H54 (cell line): ENCODE measurements at regions not wholly inside any gene's neighbourhood (a gene's known extent, or its start where the extent isn't known, plus 50 kb on each side); places are given as distances from the start of the nearest gene placed in this dataset.
"Not testable (repeated sequence)": the region's sequence is repeated elsewhere in the genome, so short reads cannot be mapped to it uniquely, and the experiment has no call there.

Experiments used
- DNase-seq: peaks from one replicate; pipeline ENCODE4 v3.0.0; 2011; ENCODE audit warnings: low spot score, mixed read lengths; ENCODE audit not compliant: insufficient read length
- FAIRE-seq: peaks from 3 replicates; lab custom pipeline; 2011; peaks lifted over from hg19 to GRCh38; lab: Jason Lieb, UNC
- POLR2A ChIP-seq: IDR thresholded peaks from 2 replicates; pipeline ENCODE4 v1.6.1; 2011; ENCODE audit warnings: low read depth, mild to moderate bottlenecking, low read length

GRCh38 chr5:62208218-62208852 is 97.7 kb upstream of the KIF2A start:
- DNase-seq: no peak
- no peak for FAIRE-seq
- no peak for TF ChIP-seq POLR2A

- DNase-seq (no peak), FAIRE-seq (no peak)
- no peak for TF ChIP-seq POLR2A
Observed at GRCh38 chr5:62211405-62211804, 94.6 kb upstream of the KIF2A start.

GRCh38 chr5:62212648-62213047 is 93.4 kb upstream of the KIF2A start:
- FAIRE-seq: no peak
- DNase-seq: no peak
- no peak for TF ChIP-seq POLR2A

GRCh38 chr5:62214701-62215100 is 91.3 kb upstream of the KIF2A start:
- no peak for DNase-seq
- no peak for FAIRE-seq
- no peak for TF ChIP-seq POLR2A

- FAIRE-seq, DNase-seq: not testable (repeated sequence)
Observed at GRCh38 chr5:62216603-62217002, 89.4 kb upstream of the KIF2A start.

GRCh38 chr5:62217095-62217494 is 88.9 kb upstream of the KIF2A start:
- not testable (repeated sequence) for DNase-seq, FAIRE-seq

GRCh38 chr5:62218860-62219259 is 87.1 kb upstream of the KIF2A start:
- FAIRE-seq, DNase-seq: not testable (repeated sequence)

- FAIRE-seq, DNase-seq: not testable (repeated sequence)
Observed at GRCh38 chr5:62221881-62222280, 84.1 kb upstream of the KIF2A start.

- FAIRE-seq, DNase-seq: not testable (repeated sequence)
Observed at GRCh38 chr5:62222305-62222704, 83.7 kb upstream of the KIF2A start.

GRCh38 chr5:62223312-62223670 is 82.7 kb upstream of the KIF2A start:
- not testable (repeated sequence) for DNase-seq
- FAIRE-seq: peak; percentile 89

GRCh38 chr5:62224987-62225601 is 80.9 kb upstream of the KIF2A start:
- not testable (repeated sequence) for DNase-seq

GRCh38 chr5:62230876-62231388 is 75.1 kb upstream of the KIF2A start:
- not testable (repeated sequence) for DNase-seq, FAIRE-seq

More at GRCh38 chr5:62224987-62225601, 80.9 kb upstream of the KIF2A start:
- not testable (repeated sequence) for FAIRE-seq

- no peak for FAIRE-seq
- no peak for TF ChIP-seq POLR2A
- no peak for DNase-seq
Observed at GRCh38 chr5:62231576-62231975, 74.4 kb upstream of the KIF2A start.

GRCh38 chr5:62232218-62232617 is 73.8 kb upstream of the KIF2A start:
- FAIRE-seq, DNase-seq: not testable (repeated sequence)

GRCh38 chr5:62233083-62234046 is 72.6 kb upstream of the KIF2A start:
- FAIRE-seq: not testable (repeated sequence)

GRCh38 chr5:62236593-62236992 is 69.4 kb upstream of the KIF2A start:
- FAIRE-seq, DNase-seq: not testable (repeated sequence)

More at GRCh38 chr5:62233083-62234046, 72.6 kb upstream of the KIF2A start:
- DNase-seq: not testable (repeated sequence)

- DNase-seq, FAIRE-seq: not testable (repeated sequence)
Observed at GRCh38 chr5:62237944-62238343, 68.1 kb upstream of the KIF2A start.

- FAIRE-seq, DNase-seq: not testable (repeated sequence)
Observed at GRCh38 chr5:62238584-62238983, 67.4 kb upstream of the KIF2A start.

GRCh38 chr5:62240494-62240893 is 65.5 kb upstream of the KIF2A start:
- FAIRE-seq, DNase-seq: not testable (repeated sequence)
